ENCODE measurements at regions not wholly inside any gene's neighbourhood (a gene's known extent, or its start where the extent isn't known, plus 50 kb on each side); places are given as distances from the start of the nearest gene placed in this dataset.

DNA sequence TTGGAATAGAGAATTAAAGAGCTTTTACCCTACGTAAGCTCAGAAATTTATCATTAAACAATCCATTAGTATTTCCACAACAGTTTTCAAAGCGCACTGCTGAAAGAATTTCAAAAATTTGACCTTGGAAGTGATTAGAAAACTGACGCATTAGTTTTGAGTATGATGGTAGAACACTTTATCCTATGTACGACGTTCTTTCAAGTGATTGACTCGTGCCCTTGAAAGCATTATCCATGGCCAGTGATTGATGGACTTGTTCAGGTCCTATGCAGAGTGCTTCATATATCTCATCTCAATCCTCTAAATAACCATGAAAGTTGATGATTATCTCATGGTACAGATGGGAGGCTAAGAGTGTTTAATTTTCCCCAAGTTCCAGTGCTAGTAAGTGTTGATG is 697.2 kb downstream of the USP25 start:
- H3K4me3 ChIP-seq (ENCODE audit: low read length): no peak overlapping the region
- no peak for TF ChIP-seq CTCF (conservative IDR thresholded peaks at IDR 0.05; ENCODE audit: low read length)
- no peak for DNase-seq (ENCODE audit: low read depth)

DNA sequence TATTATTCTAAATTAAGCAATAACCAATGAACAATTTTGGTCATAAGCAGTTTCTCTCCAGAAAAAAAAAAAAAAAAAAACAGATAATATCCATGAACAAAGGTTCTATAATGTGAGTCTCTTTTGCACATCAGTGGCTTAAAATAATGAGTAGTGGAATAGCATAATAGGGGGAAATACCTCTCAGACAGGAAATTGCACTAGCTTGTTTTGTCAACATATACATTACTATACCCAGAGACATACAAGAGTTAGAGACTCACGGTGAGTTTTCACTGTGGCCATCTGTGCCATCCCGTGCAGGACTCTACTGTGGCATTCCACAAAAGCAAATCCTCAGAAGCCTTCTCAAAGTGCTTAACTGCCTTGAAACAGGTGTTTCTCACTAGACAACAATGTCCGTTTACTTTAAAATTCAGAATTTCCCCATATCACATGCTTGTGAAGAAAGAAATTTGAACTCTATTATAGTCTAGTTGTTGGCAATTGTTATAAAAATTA is 697.9 kb downstream of the USP25 start:
- no peak for TF ChIP-seq CTCF (conservative IDR thresholded peaks at IDR 0.05; ENCODE audit: low read length)
- H3K4me3 ChIP-seq (ENCODE audit: low read length): no peak overlapping the region
- no peak for DNase-seq (ENCODE audit: low read depth)

DNA sequence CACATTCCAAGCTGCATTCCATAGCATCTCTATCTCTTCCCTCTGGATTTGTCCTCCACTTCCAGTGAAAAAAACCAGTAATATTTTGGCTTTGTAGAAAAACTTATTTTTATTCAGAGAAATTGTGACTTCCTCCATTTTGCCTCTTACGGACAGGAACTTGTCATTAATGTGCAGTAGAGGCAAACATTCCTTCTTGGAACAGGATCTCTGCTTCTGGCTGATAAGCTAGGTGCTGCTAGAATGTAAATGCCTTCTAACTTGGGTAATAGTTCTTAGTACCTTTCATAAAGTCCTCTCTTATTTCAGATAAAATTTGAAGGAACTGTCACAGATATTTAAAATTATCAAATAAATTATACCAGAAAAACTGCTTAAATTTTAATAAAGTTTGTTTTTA is 707.8 kb downstream of the USP25 start:
- no peak for DNase-seq (ENCODE audit: low read depth)
- TF ChIP-seq CTCF (conservative IDR thresholded peaks at IDR 0.05; ENCODE audit: low read length): no peak
- H3K4me3 ChIP-seq (ENCODE audit: low read length): no peak overlapping the region

DNA sequence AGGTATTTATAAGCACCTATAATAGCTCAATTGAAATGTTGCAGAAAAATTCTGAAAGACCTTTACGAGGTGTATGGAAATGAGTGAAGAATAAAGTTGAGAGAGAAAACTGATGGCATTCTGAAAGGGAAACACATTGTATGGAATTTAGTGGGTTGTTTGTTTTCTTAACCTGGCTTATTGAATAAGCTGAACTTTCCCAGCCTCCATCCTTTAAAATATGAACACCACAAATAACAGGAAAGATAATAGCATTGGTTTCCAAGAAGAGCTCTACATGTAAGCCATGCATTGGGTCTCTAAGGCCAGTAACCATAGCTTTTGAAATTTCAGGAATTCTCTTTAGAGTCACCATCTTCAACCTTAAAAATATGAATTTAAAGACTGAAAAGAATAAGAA is 709.0 kb downstream of the USP25 start:
- no peak overlapping the region for H3K4me3 ChIP-seq (ENCODE audit: low read length)
- TF ChIP-seq CTCF (conservative IDR thresholded peaks at IDR 0.05; ENCODE audit: low read length): no peak
- DNase-seq (ENCODE audit: low read depth): no peak

DNA sequence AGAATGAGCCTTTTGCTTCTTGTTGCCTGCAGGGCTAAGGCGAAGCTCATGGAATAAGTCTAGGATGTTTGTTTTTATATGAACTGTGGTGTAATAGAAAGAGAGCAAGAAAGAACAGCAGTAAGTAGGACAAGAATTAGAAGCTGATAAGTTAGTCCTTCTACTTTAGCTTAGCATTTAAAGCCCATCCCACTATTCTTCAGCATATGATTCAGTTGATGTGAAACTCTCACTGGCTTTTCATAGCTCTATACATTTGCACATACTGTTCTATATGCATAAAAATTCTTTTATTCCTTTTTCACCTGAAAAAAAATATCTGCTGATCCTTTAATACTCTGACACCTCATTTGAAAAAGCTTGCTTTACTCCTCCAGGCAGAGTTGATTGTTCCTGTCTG is 712.0 kb downstream of the USP25 start:
- no peak overlapping the region for H3K4me3 ChIP-seq (ENCODE audit: low read length)
- no peak for DNase-seq (ENCODE audit: low read depth)
- TF ChIP-seq CTCF (conservative IDR thresholded peaks at IDR 0.05; ENCODE audit: low read length): no peak

DNA sequence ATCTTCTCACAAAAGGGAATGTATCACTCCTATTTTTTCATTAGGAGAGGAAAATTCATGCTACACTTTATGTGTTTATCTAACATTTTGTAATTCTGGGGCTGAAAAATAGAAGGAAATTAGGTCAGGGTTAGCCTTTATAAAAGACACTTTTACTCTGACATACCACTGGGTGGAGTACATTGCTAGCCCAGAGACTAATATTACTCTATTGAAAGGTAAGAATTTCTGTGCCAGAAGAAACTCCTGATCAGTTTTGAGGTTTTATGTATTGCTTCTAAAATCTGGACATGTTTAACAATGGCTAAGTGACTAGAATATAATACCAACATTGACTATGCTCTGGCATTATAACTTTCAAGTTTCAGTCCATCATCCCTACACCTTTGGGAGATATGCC is 724.6 kb downstream of the USP25 start:
- TF ChIP-seq CTCF (conservative IDR thresholded peaks at IDR 0.05; ENCODE audit: low read length): peak; percentile 53
- H3K4me3 ChIP-seq (ENCODE audit: low read length): no peak overlapping the region
- DNase-seq (ENCODE audit: low read depth): peak; percentile 5

GRCh38 chr21:16455526-16455925 is 725.7 kb downstream of the USP25 start:
- no peak overlapping the region for H3K4me3 ChIP-seq (ENCODE audit: low read length)
- no peak for DNase-seq (ENCODE audit: low read depth)
- TF ChIP-seq CTCF (conservative IDR thresholded peaks at IDR 0.05; ENCODE audit: low read length): no peak

Data from AG10803 (cell line).